Stimulated activated CD8-positive, alpha-beta memory T cell treated with anti-CD3 and anti-CD28 coated beads, Interleukin-7, amount 100 ng/mL, for 48 hours (primary cell): ENCODE measurements at regions not wholly inside any gene's neighbourhood (a gene's known extent, or its start where the extent isn't known, plus 50 kb on each side); places are given as distances from the start of the nearest gene placed in this dataset.
"Not testable (repeated sequence)": the region's sequence is repeated elsewhere in the genome, so short reads cannot be mapped to it uniquely, and the experiment has no call there.

Experiments used
- DNase-seq, 2 donors: peaks; one replicate each; pipeline ENCODE4 v3.0.0-alpha.2; 2020; ENCODE audit warnings: low read depth in 1 of 2; ENCODE audit errors: extremely low read depth in 1 of 2

DNA sequence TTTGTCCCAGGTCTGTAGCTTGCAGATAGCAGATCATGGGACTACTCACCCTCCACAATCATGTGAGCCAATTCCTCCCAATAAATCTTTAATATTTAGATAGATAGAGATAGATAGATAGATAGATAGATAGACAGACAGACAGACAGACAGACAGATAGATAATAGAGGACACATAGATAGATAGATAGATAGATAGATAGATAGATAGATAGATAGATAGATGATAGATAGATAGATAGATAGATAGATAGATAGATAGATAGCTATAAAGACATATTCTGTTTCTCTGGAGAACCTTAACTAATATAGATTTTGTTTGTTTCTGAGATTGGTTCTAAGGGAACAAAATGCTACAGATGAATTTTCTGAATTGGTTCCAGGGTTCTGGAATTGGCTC lies 82.3 kb upstream of the PRDX6 start:
- not testable (repeated sequence) for DNase-seq

GRCh38 chr1:173395762-173396161 lies 81.4 kb upstream of the PRDX6 start:
- DNase-seq = no peak

- no peak for DNase-seq
Measured at GRCh38 chr1:173400387-173400995, 76.6 kb upstream of the PRDX6 start.

- DNase-seq = no peak
Measured at GRCh38 chr1:173403996-173404395, 73.1 kb upstream of the PRDX6 start.

DNA sequence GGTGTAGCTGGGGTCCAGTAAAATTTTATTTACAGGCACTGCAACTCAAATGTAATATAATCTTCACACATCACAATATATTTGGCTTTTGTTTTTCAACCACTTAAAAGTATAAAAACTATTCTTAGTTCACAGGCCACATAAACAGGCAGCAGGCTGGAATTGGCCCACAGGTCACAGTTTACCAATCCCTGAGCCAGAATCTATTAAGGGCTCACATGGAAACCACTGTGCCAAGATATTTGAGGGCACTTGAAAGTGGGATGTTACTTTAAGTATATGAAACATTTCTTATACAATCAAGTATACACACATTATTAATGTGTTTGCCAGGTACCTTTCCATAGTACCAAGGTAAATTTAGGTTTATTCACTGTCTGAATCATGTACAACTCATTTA lies 71.9 kb upstream of the PRDX6 start:
- DNase-seq = no peak

DNA sequence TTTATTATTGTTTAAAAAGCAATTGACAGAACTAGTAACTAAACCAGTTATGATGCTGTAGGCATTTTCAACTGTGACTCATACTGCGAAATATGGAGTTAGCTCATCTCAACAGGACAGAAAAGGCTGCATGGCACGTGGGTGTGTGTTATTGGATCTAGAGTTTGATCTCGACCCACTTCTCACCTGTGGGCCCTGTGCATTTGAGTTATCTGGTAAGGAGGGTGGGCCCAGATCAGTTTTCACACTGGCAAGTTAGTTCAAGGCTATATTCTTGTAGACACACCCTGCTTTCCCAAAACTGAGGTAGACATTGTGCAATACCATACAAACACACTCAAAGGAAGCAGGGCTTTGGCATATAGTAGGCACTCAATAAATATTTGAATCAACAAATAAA lies 71.3 kb upstream of the PRDX6 start:
- no peak for DNase-seq

DNA sequence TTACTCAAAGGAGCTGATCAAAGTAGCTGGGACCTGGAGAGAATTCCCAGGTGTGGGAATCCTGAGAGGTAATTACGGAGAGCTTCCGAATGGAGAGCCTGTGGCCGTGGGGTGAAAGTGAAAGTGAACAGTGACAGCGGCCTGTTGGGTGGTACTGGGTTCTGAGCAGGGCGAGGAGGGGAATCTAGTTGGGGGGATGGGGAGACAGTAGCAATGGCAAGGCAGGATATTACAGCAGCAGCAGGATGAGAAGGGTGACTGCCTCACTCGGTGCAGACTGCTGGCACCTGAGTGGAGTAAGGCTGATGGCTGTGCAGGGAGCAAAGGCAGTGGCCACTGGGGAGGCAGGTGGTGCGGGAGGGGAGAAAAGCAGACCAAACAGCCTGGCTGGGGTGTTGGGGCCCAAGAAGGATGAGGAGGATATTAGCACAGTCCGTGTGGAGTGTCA lies 70.3 kb upstream of the PRDX6 start:
- DNase-seq = no peak

DNA sequence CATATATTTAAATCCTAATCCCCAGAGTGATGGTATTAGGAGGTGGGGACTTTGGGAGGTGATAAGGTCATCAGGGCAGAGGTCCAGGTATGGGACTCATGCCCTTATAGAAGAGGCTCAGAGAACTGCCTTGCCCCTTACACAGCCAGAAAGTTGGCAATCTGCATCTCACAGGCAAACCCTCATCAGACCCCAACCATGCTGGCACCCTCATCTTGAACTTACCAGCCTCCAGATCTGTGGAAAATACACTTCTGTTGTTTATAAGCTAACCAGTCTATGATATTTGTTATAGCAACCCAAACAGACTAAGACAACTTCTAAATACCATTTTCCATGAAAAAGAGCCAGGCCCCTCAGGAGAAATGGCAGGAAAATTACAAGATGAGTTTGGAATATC lies 69.3 kb upstream of the PRDX6 start:
- no peak for DNase-seq

DNA sequence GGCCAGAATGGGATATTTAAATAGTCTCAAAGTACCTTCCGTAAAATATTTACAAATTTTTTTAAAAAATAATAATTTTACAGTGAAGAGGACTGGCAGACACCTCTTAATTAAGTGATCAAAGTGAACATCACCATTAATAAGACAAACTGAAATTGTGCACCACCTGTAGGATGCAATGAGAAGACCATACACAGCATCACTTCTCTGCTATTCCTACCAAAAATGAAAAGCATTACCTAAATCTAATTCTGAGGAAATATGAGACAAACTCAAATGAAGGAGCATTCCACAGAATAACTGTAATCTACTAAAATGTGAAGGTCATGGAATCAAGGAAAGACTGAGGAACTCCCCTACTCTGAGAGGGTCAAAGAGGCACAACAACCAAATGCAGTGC lies 68.2 kb upstream of the PRDX6 start:
- DNase-seq = no peak

DNA sequence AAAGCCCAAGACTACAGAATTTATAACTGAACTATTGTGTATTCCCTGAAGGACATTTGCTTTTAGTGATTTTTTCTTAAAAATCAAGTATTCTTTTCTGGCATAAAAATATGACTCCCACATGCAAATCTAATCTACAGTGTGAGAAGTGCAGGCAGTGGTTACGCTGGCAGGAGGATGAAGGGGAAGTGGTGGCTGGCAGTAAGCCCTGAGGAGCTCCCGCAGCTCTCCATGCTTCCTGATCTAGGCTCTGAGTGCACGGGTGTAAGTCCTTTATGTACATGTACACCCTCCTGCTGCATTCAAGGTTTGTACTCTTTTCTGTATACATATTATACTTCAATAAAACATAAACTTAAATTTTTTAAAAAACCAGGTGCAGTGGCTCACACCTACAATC lies 67.5 kb upstream of the PRDX6 start:
- no peak for DNase-seq

- DNase-seq = no peak
Measured at GRCh38 chr1:173410133-173410793, 66.9 kb upstream of the PRDX6 start.

GRCh38 chr1:173410794-173411236 lies 66.3 kb upstream of the PRDX6 start:
- DNase-seq = no peak

GRCh38 chr1:173411835-173412742 lies 65.0 kb upstream of the PRDX6 start:
- DNase-seq = no peak

- no peak for DNase-seq
Measured at GRCh38 chr1:173413271-173413707, 63.8 kb upstream of the PRDX6 start.

GRCh38 chr1:173414136-173414535 lies 63.0 kb upstream of the PRDX6 start:
- DNase-seq = no peak

GRCh38 chr1:173414539-173415226 lies 62.5 kb upstream of the PRDX6 start:
- DNase-seq = no peak

- no peak for DNase-seq
Measured at GRCh38 chr1:173415490-173415889, 61.6 kb upstream of the PRDX6 start.

DNA sequence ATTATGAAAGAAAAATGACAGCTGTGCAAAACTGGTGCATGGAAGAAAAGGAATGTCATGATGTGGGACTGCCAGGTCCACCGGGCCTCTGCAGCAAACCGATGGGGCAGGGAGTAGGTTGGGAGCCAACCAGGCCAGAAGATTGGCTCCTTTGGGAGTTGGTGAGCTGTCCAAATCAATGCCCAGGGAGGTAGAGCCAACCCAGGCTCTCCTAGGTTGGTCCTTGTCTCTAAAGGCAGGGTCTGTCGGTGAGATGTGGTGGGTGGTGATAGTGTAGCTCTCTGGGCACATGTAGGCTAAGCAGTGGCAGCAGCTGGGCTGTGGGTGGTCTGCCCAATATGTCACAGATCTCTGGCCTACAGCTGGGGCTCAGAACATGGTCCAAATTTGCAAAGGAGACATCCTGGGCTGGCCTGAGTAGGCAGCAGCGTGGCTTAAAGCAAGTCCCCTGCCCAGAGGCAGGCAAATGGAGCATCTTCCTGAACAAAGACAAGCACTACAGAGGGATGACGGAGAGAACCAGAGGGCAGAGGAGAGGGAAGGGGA lies 61.2 kb upstream of the PRDX6 start:
- DNase-seq = no peak

- DNase-seq = no peak
Measured at GRCh38 chr1:173417563-173417962, 59.6 kb upstream of the PRDX6 start.

GRCh38 chr1:173418107-173418985 lies 58.8 kb upstream of the PRDX6 start:
- DNase-seq = no peak
